ENCODE measurements at regions not wholly inside any gene's neighbourhood (a gene's known extent, or its start where the extent isn't known, plus 50 kb on each side); places are given as distances from the start of the nearest gene placed in this dataset.

DNA sequence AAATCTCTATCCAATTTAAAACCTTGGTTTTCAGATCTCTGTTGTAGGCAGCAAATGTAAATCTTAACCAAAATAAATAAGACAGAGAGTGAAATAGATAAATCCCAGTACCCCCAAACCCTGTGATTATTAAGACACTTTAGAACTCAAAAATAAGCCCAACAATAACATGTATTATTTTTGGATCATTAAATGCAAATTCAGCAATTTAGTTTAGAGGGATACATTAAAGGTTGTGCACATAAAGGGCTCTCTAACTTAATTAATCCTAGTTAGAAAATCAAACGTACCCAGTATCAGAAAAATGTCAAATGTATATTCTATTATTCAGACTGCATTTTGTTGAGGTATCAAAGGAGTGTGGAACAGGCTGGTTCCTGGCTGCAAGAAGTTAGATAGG lies 416.8 kb downstream of the SLC16A7 start (continued):
- TF ChIP-seq ZNF146 (CRISPR knock-in tag; IDR thresholded peaks at IDR 0.05; ENCODE audit: unreplicated experiment) = no peak
- TF ChIP-seq GATAD2A (IDR thresholded peaks at IDR 0.05) = no peak
- no peak for TF ChIP-seq PRPF4 (IDR thresholded peaks at IDR 0.05; ENCODE audit: insufficient read depth, low read depth, low read length, poor library complexity, severe bottlenecking)
- TF ChIP-seq ETS2 (tag; IDR thresholded peaks at IDR 0.05; ENCODE audit: borderline replicate concordance, poor library complexity, severe bottlenecking) = no peak

DNA sequence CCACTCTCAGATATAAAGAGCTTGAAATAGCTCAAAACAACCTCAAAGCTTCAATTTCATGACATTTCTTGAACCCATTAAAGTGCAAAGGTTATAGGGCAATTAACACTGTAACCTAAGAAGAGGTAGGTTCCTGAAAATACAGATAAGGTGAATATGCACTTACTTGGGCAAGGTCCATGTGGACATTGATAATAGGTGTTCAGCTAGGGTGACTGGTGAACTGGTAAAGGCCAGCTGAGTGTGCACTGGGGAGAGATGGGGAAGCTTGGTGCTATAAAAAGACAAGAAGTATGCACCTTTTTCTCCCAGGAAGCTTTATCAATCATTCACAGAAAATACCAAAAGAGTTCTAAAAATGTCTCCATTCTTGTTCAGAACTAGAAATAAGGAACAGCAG lies 418.6 kb downstream of the SLC16A7 start:
- no peaks in the 10 kb centered on the region for H4K20me1 ChIP-seq (replicated peaks; ENCODE audit: control insufficient read depth, insufficient read depth, low read length)
- ChIA-PET POLR2A (interaction anchor here (0.6 kb wide), 1 partner anchor 153 kb away, joined by 3 read pairs; no protein-coding TSS in a partner anchor), CTCF (ENCODE audit: low intra/inter-chr PET ratio) (no interaction called here)
- H3K4me2 ChIP-seq (ENCODE audit: insufficient read depth, low read length) = no peak overlapping the region
- ATAC-seq = no peak
- no peaks in the 10 kb centered on the region for H3K27me3 ChIP-seq (ENCODE audit: control insufficient read depth in 2 of 2, insufficient read depth in 2 of 2, low read length in 2 of 2)
- intact Hi-C loops (cut with micrococcal nuclease) (no loop called here), in situ Hi-C loops (cut with MboI) (no loop called here)
- no peak for FAIRE-seq
- BruUV-seq (replicated peaks) = no TSS peak
- no peaks in the 10 kb centered on the region for H3K9me1 ChIP-seq (ENCODE audit: control insufficient read depth, insufficient read depth, low read length)
- no peaks in the 10 kb centered on the region for H3K36me3 ChIP-seq (ENCODE audit: control insufficient read depth, insufficient read depth, low read length)
- no peaks in the 10 kb centered on the region for H3K4me1 ChIP-seq (replicated peaks in 1 of 2; ENCODE audit: control insufficient read depth in 2 of 2, insufficient read depth in 2 of 2, low read length in 2 of 2)
- H3K9ac ChIP-seq (ENCODE audit: insufficient read depth in 1 of 2, low read depth in 2 of 2, low read length in 2 of 2) = no peak overlapping the region
- no peak overlapping the region for H3K4me3 ChIP-seq
- no peaks in the 10 kb centered on the region; the same call in 1 of the 2 replicates for H3K9me3 ChIP-seq (replicated peaks; ENCODE audit: control insufficient read depth, insufficient read depth, low read depth, low read length)
- no peaks in the 10 kb centered on the region for H3K79me2 ChIP-seq (ENCODE audit: control insufficient read depth, insufficient read depth, low read length)
- no peak overlapping the region for H2AFZ ChIP-seq (ENCODE audit: low read depth, low read length)
- no peak overlapping the region for H3K27ac ChIP-seq (ENCODE audit: extremely low read depth, low read depth, low read length)
- DNase-seq (ENCODE audit: extremely low read depth in 1 of 4, low spot score in 3 of 4) = no peak
- TF ChIP-seq MCM2 (IDR thresholded peaks at IDR 0.05; ENCODE audit: low read depth) (no peak), MCM3 (IDR thresholded peaks at IDR 0.05) (no peak), DNMT1 (IDR thresholded peaks at IDR 0.05) (no peak), HDAC1 (IDR thresholded peaks at IDR 0.05) (no peak), BMI1 (IDR thresholded peaks at IDR 0.05; ENCODE audit: low read length) (no peak), SNIP1 (IDR thresholded peaks at IDR 0.05; ENCODE audit: low read depth) (no peak), ZNF778 (CRISPR knock-in tag; IDR thresholded peaks at IDR 0.05) (no peak), ARID2 (IDR thresholded peaks at IDR 0.05) (no peak), ZNF174 (CRISPR knock-in tag; IDR thresholded peaks at IDR 0.05) (no peak), ZNF780A (CRISPR knock-in tag; IDR thresholded peaks at IDR 0.05) (no peak)
- TF ChIP-seq, protein P1, sequence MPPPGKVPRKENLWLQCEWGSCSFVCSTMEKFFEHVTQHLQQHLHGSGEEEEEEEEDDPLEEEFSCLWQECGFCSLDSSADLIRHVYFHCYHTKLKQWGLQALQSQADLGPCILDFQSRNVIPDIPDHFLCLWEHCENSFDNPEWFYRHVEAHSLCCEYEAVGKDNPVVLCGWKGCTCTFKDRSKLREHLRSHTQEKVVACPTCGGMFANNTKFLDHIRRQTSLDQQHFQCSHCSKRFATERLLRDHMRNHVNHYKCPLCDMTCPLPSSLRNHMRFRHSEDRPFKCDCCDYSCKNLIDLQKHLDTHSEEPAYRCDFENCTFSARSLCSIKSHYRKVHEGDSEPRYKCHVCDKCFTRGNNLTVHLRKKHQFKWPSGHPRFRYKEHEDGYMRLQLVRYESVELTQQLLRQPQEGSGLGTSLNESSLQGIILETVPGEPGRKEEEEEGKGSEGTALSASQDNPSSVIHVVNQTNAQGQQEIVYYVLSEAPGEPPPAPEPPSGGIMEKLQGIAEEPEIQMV (tag; conservative IDR thresholded peaks at IDR 0.05; ENCODE audit: low read depth) = no peak

Measured in K562 (cell line).